Mammary epithelial cell (primary cell): ENCODE measurements at regions not wholly inside any gene's neighbourhood (a gene's known extent, or its start where the extent isn't known, plus 50 kb on each side); places are given as distances from the start of the nearest gene placed in this dataset.

Experiments
- CTCF ChIP-seq, 2 donors: IDR thresholded peaks in 1 of 2; conservative IDR thresholded peaks in 1 of 2; 2 replicates each; pipeline ENCODE4 v1.5.1; 2011 to 2012; ENCODE audit warnings: inconsistent platforms in 2 of 2, low read length in 2 of 2, mild to moderate bottlenecking in 2 of 2, control low read depth in 1 of 2, low read depth in 1 of 2; ENCODE audit not compliant: insufficient read depth in 1 of 2; ENCODE audit errors: extremely low read depth in 1 of 2
- EZH2 ChIP-seq: IDR thresholded peaks from 2 replicates; pipeline ENCODE4 v1.6.1; 2012; ENCODE audit warnings: low read length, inconsistent platforms, borderline replicate concordance

GRCh38 chr17:33896263-33896662 is 358.8 kb upstream of the CCL2 start:
- TF ChIP-seq CTCF (conservative IDR thresholded peaks at IDR 0.05 in 1 of 2, IDR thresholded peaks at IDR 0.05 in 1 of 2; ENCODE audit: extremely low read depth in 1 of 2, insufficient read depth in 1 of 2, low read depth in 1 of 2, low read length in 2 of 2) (no peak), EZH2 (no peak)
